Posterior cingulate gyrus (tissue), 11 donors: ENCODE measurements at regions not wholly inside any gene's neighbourhood (a gene's known extent, or its start where the extent isn't known, plus 50 kb on each side); places are given as distances from the start of the nearest gene placed in this dataset.
"Not testable (repeated sequence)": the region's sequence is repeated elsewhere in the genome, so short reads cannot be mapped to it uniquely, and the experiment has no call there.

Source experiments
- DNase-seq, 10 donors: peaks; one replicate each; pipeline versions ENCODE4 v3.0.0 to v3.0.0-alpha.2; 2020 to 2021; ENCODE audit warnings: mixed read lengths in 3 of 10
- intact Hi-C: fragments of 100-400 bp; cut with DNase I; formaldehyde crosslinking; loops from one replicate; pipeline ENCODE4 v1.15.1; 2023

DNA sequence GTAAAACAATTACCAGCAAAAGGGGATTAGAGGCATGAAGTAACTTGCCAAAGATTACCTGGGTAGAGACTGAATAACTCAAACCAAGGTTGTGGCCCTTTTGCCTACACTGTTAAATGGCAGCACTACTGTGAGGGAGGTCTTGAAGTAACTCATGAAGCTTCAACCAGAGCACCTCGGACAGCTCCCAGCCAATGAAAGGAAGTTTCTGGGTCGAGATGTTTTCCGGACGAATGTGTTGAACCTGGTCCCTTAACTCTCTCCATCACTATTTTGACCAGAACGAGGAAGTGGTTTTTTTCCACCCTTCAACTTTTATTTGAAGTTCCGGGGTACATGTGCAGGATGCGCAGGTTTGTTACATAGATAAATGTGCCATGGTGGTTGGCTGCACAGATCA, 133.6 kb upstream of the PRKCQ start:
- DNase-seq = no peak
- intact Hi-C loops = no loop called here

DNA sequence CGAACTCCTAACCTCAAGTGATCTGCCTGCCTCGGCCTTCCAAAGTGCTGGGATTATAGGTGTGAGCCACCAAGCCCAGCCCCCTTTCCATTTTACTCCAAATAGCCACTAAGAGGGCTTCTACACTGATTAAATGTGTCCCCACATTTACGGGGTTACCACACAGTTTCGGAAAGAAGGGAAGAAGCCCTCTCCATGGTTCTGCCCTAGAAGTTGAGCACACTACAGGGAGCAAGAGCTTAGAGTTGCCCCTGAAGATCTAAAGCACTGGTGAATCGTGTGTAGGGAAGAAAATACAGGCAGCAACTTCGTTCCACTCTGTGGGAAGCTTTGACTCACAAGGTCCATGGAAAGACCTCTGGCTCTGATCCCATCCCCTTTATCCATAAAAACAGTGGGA, 133.0 kb upstream of the PRKCQ start:
- intact Hi-C loops = no loop called here
- no peak for DNase-seq

DNA sequence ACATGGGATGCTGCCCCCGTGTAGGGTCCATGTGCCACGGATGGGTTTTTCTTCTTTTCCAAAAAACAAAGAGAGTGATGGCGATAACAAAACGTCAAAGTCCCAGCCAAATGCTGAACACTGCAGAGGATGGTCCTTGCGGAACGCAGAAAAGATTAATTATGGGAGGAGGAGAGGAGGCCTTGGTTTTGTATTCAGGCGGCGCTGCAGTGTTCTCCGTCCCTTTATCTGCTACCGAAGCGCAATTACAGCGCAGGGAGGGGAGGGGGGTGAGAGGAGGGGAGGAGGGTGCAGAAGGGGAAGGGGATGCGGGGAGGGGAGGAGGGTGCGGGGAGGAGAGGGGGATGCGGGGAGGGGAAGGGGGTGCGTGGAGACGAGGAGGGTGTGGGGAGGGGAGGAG, 131.8 kb upstream of the PRKCQ start:
- no peak for DNase-seq
- intact Hi-C loops = no loop called here

DNA sequence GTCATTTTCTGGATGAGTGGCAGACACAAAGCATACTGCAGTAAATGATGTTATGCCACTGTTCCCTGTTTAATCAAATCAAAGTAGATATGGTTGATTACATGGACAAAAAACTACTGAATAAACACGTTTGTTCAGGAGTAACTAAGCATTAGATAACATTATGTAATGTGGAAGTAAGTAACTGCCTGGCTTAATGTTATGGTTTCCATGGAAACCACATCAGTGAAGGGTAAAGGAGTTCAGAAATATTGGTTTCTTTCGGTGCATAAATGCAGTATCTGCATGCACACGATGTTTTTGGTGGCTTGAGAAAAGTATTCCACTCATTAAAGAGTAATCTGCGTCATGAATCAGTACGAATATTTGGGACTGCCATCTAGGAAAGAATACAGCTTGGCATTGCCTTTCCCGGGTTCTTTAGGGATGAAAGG, 131.3 kb upstream of the PRKCQ start:
- no peak for DNase-seq
- intact Hi-C loops = no loop called here

DNA sequence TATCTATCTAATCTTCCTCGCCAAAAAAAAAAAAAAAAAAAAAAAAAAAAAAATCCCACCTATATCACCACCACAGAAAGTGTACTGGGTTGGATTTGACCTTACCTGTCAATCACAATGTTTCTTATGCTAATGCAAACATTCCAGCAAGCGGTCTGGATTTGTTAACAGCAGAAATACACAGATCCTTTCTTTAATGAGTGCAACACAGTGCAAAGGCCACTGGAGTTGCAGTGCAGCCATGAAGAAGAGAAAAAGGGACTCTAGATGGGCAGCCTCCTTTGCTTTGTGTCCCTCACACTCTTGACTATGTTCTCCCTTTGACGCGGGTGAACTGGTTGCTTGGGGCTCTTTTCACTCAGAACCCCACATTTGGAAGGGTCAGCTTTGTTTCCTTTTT, 127.3 kb upstream of the PRKCQ start:
- no peak for DNase-seq

DNA sequence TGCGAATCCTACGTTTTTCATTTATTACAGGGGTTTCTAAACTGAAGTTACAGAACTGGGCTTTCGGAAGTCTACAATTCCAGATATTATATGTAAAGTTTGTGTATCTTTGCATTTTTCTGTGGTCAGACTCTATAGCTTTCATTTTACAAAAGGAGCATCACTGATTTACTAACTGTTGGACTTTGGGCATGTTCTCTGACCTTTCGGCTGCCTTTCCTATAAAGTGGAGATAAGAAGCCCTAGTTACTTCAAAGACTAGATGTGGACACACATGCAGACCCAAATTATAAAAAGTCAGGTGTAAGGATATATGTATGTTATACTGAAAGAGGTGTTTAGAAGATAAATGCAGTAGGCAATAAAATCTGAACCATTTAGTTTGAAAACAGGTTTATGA, 126.6 kb upstream of the PRKCQ start:
- intact Hi-C loops = no loop called here
- DNase-seq = no peak

More for the DNA sequence above, 127.3 kb upstream of the PRKCQ start:
- intact Hi-C loops = no loop called here

DNA sequence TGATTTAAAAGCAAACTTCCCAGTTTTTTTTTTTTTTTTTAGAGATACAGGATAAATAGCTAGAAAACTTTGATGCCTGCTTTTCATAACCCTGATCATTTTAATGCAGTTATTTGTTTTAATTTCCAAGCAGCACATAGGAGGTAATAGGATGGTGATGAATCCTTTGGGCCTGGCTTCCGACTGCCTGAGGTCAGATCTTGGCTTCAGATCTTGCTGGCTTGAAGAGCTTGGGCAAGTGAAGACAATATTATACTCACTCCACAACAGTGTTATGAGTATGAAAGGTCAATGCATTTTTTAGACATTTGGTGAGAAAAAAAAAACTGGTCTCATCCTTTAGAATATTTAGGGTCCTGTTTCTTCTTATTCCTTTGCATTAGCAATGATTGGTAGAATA, 124.8 kb upstream of the PRKCQ start:
- intact Hi-C loops = no loop called here
- DNase-seq = no peak

DNA sequence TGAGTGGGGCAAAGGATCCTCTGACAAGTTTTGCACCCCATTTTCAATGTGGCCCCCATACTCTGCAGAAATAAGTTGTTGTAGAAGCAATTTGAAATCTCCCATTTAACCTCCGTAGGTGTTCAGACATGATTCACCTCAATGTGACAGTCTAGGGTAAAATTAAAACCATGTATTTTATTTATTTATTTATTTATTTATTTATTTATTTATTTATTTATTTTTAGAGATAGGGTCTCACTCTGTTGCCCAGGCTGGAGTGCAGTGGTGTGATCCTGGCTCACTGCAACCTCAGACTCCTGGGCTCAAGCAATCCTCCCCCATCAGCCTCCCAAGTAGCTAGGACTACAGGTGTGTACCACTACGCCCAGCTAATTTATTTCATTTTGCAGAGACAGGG, 122.8 kb upstream of the PRKCQ start:
- intact Hi-C loops = not testable (repeated sequence)

DNA sequence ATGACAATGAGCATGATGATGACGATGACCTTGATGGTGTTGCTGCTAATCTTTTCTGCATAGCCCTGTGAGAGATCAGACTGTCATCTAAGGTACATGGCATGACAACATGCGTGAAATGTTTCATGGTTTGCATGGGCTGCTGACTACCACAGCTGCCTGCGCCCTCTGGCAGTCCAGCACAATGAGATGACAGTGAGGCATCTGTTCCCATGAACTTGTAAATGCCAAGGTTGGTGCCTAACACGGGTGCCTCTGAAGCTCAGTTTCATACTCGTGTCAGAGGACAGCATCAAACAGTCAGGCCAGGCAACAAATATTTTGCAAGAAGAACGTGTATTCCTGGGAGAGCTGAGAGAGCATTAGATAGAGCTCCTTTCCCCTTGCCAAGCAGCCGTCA, 122.0 kb upstream of the PRKCQ start:
- intact Hi-C loops = no loop called here
- DNase-seq = peak in 1 of 10 donors; percentile 24

More for the DNA sequence above, 122.8 kb upstream of the PRKCQ start:
- not testable (repeated sequence) for DNase-seq

DNA sequence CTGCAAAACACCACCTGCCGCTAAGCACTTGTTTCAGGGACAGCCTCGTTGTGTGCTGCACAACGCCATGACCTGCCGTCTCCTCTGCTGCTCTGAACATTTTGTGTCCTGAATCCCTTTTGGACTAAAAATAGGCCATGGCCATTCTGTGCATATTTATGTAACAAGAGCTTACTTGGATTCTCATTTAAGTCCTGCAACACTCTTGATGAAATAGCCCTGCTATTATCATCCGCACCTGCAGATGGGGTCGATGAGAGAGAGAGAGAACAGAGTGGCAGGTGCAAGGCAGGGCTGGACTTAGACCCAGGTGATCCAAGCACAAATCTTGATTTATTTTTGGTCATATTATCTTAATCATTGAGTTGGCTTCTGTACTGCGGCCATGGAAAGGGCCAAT, 121.2 kb upstream of the PRKCQ start:
- intact Hi-C loops = no loop called here
- no peak for DNase-seq

DNA sequence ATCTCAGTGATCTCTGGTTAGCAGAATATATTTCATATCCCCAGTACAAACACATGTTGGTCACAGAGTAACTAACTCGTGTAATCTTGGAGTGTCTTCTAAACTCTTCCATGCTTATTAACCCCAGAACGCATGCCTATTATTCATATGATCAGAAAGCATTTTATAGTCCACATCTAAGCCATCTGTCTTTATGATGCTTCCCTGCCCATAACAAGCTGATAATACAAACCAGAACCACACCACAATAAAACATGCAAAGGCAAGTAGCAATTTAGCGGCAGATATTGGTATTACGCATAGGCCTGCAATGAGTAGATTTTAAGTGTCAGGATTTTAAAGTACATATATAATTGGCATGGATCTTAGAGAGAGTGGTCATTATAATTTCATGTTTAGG, 120.0 kb upstream of the PRKCQ start:
- intact Hi-C loops = no loop called here
- no peak for DNase-seq

DNA sequence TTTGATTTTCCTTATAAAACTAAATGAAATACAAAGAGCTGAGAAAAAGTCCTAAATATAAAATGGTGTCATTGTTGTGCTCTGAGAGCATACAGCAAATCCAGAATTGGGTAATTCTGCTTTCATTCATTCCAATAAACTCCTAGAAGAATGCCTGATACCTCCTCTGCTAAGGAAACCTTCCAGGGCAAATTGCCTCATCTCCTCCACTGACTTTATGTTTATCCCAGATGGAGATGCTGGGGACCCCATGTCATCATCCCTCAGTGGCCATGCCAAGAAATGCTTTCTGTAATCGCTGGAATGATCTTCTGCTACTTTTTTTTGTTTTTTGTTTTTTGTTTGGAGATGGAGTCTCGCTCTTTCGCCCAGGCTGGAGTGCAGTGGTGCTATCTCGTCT, 119.3 kb upstream of the PRKCQ start:
- no peak for DNase-seq
- intact Hi-C loops = no loop called here

DNA sequence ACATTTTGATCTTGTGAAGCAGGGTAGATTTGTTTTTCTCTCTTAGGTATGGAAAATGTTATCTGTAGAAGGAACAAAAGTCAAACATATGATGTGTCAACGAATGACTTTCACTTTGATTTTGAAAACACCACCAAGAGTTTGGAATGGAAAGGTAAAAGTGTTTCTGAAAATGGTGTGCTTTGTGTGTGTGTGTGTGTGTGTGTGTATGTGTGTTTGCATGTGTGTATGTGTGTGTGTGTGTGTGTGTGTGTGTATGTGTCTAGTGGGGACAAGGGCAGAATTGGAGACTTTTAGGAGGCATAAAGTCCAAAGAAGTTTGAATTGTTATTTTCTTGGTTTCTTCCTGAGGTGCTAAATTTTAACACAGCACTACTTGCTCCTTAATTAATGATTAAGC, 115.4 kb upstream of the PRKCQ start:
- intact Hi-C loops = no loop called here
- no peak for DNase-seq

DNA sequence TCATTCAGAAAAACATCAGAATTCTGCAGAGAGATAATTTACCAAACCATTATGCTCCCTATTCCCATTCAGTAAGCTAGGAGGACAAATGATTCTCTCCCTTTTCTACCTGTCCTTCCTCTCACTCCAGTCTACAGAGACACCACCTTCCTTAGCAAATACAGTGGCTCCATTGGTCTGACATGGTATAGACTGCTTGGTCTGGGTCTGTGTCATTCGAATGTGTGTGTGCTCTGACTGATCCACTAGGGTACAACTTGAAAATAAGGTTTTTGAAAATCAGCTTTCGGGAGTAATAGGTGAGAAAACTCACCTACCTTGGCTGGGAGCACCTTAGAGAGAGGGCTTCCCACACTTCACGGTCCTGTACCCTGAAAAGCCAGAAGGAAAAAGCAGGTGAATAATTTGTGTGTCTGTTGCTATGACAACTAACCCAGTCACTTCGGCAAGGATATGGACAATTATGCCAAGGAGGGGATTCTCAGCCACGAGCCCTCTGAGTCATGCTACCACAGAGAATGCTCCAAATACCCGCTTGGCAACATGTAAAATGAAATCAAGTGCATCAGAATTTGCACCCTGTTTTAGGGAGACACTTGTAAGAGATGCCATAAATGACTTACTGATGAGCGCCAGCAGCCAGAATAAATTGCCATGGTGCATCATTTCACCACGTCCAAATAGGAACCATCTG, 114.5 kb upstream of the PRKCQ start:
- intact Hi-C loops = no loop called here
- no peak for DNase-seq

DNA sequence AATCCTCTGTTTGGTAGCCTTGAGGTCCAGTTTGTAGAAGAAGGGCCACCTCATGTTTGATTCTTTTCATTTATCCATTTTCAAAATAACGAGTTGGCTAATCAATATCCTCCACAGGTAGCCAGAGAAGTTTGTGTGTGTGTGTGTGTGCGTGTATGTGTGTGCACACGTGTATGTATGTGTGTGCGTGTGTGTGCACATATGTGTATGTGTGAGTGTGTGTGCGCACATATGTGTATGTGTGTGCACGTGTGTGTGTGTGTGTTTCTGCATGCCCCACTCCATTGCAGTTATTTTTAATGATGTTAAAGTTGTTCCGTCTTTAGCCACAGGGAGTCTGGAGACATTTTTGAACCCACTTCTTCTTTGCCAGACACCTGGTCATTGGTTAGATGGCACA, 112.8 kb upstream of the PRKCQ start:
- no peak for DNase-seq
- intact Hi-C loops = no loop called here

DNA sequence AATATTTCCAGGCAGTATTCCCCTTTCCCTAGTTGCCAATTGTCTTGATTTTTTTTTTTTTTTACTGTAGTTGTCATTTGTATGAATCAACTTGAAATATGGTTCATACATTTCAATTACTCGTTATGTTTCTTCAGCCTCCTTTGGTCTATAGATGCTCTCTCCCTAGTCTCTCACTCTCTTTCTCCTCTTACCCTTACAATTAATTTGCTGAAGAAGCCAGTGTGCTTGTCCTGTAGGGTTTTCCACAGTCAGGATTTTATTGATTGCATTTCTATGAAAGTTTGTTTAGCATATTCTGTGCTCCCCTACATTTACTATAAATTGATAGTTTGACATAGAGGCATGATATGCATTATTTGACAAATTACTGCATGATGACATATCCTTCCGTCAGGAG, 112.0 kb upstream of the PRKCQ start:
- DNase-seq = no peak
- intact Hi-C loops = no loop called here

DNA sequence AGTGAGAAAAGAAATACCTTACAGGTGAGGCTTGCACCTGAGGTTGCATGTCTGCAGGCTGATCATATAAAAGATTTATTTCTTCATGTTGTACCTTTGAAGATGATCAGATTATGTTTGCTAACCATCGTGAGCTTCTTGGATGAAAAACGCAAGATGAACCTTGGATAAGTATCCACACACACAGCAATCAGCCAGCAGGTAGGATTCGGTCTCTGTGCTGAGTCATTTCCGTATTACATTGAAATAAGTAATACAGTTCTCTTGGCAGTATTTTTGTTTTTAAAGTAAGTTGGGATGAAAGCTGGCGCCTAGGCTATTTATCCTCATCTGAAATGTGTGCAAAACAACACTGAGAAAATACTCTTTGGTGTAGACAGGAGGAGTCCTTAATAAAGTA, 109.0 kb upstream of the PRKCQ start:
- no peak for DNase-seq

DNA sequence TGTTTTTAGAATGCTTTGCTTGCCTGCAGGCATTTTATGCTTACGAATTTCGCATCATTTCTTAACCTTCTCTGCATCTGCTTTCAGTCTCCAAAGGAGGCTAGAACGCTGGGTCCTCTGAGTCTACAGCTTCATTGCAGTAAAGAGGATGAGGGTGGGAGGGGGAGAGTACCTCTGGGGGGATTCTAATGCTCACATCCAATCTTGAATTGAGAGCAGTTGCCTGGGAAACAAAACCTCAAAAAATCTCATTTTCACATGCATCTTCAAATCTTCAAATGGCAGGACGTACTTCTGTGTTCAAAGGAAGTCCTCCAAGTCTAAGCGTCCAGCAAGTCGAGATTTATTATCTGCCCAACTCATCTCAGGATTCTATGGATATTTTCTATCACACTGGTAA, 100.7 kb upstream of the PRKCQ start:
- no peak for DNase-seq
- intact Hi-C loops = loop anchor here (10.0 kb wide), 1 partner anchor 244 kb away; no protein-coding TSS in a partner anchor

More for the DNA sequence above, 109.0 kb upstream of the PRKCQ start:
- intact Hi-C loops = loop anchor here (10.0 kb wide), 1 partner anchor 236 kb away; no protein-coding TSS in a partner anchor

DNA sequence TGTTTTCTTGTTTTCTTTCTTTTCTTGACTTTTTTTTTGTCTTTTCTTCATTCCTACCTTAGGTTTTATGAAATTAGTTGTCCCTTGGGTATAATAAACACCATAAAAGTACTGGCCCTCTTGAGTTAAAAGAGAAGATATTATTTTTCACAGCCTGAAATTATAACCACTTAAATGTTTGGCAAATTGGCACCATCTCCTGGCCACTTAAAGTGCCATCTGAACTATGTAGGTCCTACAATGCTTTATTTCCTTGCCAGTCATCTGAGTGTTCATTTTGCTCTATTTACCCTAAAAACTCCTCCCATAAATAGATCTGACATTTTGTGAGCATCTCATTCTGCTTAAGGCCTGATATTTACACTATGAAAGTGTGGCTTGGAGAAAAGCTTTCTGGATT, 98.9 kb upstream of the PRKCQ start:
- DNase-seq = no peak
- intact Hi-C loops = no loop called here

DNA sequence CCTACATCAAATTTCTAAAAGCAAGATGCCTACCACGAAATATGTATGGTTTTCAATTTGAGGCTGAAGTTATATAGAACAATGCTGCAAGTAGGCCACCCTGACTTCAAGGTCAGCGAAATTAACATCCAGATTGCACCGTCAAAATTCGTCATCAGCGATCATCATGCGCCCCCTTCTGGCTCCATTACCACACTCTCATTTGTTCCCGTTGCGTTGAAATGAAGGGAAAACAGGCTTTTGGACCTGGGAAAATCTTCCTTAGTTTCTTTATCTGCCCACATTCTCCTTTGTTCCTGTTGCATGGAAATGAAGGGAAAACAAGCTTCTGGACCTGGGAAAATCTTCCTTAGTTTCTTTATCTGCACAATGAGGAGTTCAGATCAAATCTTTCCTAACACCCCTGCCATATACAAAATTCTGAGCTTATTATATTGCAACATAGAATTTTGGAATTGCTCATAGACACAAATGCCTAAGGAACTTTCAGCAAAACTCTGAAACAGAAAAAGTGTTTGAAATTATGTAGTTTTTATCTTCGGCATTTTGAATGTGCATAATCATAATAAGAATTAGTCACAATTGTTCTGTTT, 98.2 kb upstream of the PRKCQ start:
- intact Hi-C loops = no loop called here

DNA sequence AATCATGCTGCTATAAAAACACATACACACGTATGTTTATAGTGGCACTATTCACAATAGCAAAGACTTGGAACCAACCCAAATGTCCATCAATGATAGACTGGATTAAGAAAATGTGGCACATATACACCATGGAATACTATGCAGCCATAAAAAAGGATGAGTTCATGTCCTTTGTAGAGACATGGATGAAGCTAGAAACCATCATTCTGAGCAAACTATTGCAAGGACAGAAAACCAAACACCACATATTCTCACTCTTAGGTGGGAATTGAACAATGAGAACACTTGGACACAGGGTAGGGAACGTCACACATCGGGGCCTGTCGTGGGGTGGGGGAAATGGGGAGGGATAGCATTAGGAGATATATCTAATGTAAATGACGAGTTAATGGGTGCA, 97.1 kb upstream of the PRKCQ start:
- DNase-seq, intact Hi-C loops: not testable (repeated sequence)

More for the DNA sequence above, 98.2 kb upstream of the PRKCQ start:
- peak in 7 of 10 donors; percentile 12 to 75 (median 64) for DNase-seq

DNA sequence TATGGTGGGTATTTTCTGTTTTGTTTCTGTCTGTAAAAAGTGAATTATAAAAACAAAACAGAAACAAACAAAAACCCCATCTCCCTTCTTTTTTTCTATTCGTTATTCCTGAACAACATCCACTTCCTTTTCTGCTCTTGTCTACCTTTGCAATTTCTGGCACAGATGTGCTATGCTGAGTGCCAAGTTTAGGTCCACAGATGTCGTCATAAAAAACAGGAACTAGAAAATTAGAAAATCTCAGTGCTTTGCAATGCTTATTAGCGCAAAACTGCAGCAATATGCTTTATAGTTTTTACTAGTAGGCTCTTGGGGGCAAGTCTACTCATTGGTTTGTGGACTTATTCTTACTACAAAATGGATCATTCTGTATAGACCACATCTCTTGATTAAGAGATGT, 94.2 kb upstream of the PRKCQ start:
- intact Hi-C loops = no loop called here
- no peak for DNase-seq
